H9 (cell line): ENCODE measurements at regions not wholly inside any gene's neighbourhood (a gene's known extent, or its start where the extent isn't known, plus 50 kb on each side); places are given as distances from the start of the nearest gene placed in this dataset.
A peak's percentile ranks its signal among the peaks of the same experiment; 100 is the strongest.

ENCODE experiments used
- DNase-seq: peaks from one replicate; pipeline ENCODE4 v3.0.0-alpha.2; 2017
- H2AFZ ChIP-seq: one replicate; pipeline ENCODE4 v1.6.1; 2013; ENCODE audit warnings: mild to moderate bottlenecking, low read length, control low read depth, moderate library complexity
- H2AK5ac ChIP-seq: 2 replicates; pipeline ENCODE4 v1.6.1; 2013; ENCODE audit warnings: low read length, control low read depth, mixed read lengths; ENCODE audit not compliant: insufficient read length
- H2BK120ac ChIP-seq: one replicate; pipeline ENCODE4 v1.6.1; 2013; ENCODE audit warnings: low read depth, mild to moderate bottlenecking, low read length, control low read depth, inconsistent platforms; ENCODE audit not compliant: poor library complexity, severe bottlenecking
- H2BK12ac ChIP-seq: 2 replicates; pipeline ENCODE4 v1.6.1; 2013; ENCODE audit warnings: low read length, control low read depth, mixed read lengths, low read depth; ENCODE audit not compliant: insufficient read length
- H2BK15ac ChIP-seq: 2 replicates; pipeline ENCODE4 v1.6.1; 2013; ENCODE audit warnings: low read depth, low read length, control low read depth
- H2BK20ac ChIP-seq: one replicate; pipeline ENCODE4 v1.6.1; 2013; ENCODE audit warnings: low read depth, mild to moderate bottlenecking, low read length, control low read depth, inconsistent platforms; ENCODE audit not compliant: poor library complexity, severe bottlenecking
- H2BK5ac ChIP-seq: 2 replicates; pipeline ENCODE4 v1.6.1; 2013; ENCODE audit warnings: low read length, control low read depth, mixed read lengths; ENCODE audit not compliant: insufficient read length
- H3K14ac ChIP-seq: 2 replicates; pipeline ENCODE4 v1.6.1; 2013; ENCODE audit warnings: low read length, control low read depth; ENCODE audit not compliant: insufficient read depth
- H3K18ac ChIP-seq: 2 replicates; pipeline ENCODE4 v1.6.1; 2013; ENCODE audit warnings: low read depth, mild to moderate bottlenecking, mixed read lengths, low read length, control low read depth; ENCODE audit not compliant: insufficient read length
- H3K23ac ChIP-seq: 2 replicates; pipeline ENCODE4 v1.6.1; 2013; ENCODE audit warnings: low read length, control low read depth, mixed read lengths, low read depth; ENCODE audit not compliant: insufficient read length
- H3K23me2 ChIP-seq: 2 replicates; pipeline ENCODE4 v1.6.1; 2013; ENCODE audit warnings: low read depth, mild to moderate bottlenecking, mixed read lengths, low read length, control low read depth; ENCODE audit not compliant: insufficient read length, poor library complexity, severe bottlenecking
- H3K27ac ChIP-seq: 2 replicates; pipeline ENCODE4 v1.5.1; 2013; ENCODE audit warnings: low read length, control low read depth, mixed read lengths, low read depth; ENCODE audit not compliant: insufficient read length
- H3K27me3 ChIP-seq: 2 replicates; pipeline ENCODE4 v1.6.1; 2013; ENCODE audit warnings: low read length, control low read depth, inconsistent platforms; ENCODE audit not compliant: insufficient read depth
- H3K4ac ChIP-seq: 2 replicates; pipeline ENCODE4 v1.6.1; 2013; ENCODE audit warnings: low read depth, mild to moderate bottlenecking, control low read depth, inconsistent platforms, low read length, moderate library complexity
- H3K4me1 ChIP-seq: 2 replicates; pipeline ENCODE4 v1.6.1; 2013; ENCODE audit warnings: low read length, control low read depth, inconsistent platforms; ENCODE audit not compliant: insufficient read depth
- H3K4me2 ChIP-seq: 2 replicates; pipeline ENCODE4 v1.6.1; 2013; ENCODE audit warnings: low read length, control low read depth, mixed read lengths; ENCODE audit not compliant: insufficient read length, insufficient read depth
- H3K56ac ChIP-seq: 2 replicates; pipeline ENCODE4 v1.6.1; 2013; ENCODE audit warnings: low read depth, mild to moderate bottlenecking, mixed read lengths, low read length, control low read depth; ENCODE audit not compliant: insufficient read length
- H3K79me1 ChIP-seq: 2 replicates; pipeline ENCODE4 v1.6.1; 2013; ENCODE audit warnings: low read depth, mild to moderate bottlenecking, moderate library complexity, low read length, control low read depth, inconsistent platforms; ENCODE audit not compliant: insufficient read depth, poor library complexity, severe bottlenecking
- H3K79me2 ChIP-seq: 2 replicates; pipeline ENCODE4 v1.6.1; 2013; ENCODE audit warnings: low read length, control low read depth, inconsistent platforms; ENCODE audit not compliant: insufficient read depth
- H3K9ac ChIP-seq: 2 replicates; pipeline ENCODE4 v1.6.1; 2013; ENCODE audit warnings: low read length, control low read depth, mixed read lengths; ENCODE audit not compliant: insufficient read length; ENCODE audit errors: extremely low read depth
- H3K9me3 ChIP-seq: one replicate; pipeline ENCODE4 v1.6.1; 2013; ENCODE audit warnings: low read depth, low read length, inconsistent platforms; ENCODE audit not compliant: control insufficient read depth
- H3T11ph ChIP-seq: one replicate; pipeline ENCODE4 v1.6.1; 2013; ENCODE audit warnings: mild to moderate bottlenecking, low read length, control low read depth, inconsistent platforms
- H4K20me1 ChIP-seq: one replicate; pipeline ENCODE4 v1.6.1; 2013; ENCODE audit not compliant: control insufficient read depth, insufficient read length, insufficient read depth
- H4K5ac ChIP-seq: 2 replicates; pipeline ENCODE4 v1.6.1; 2013; ENCODE audit warnings: low read depth, mild to moderate bottlenecking, mixed read lengths, low read length, control low read depth; ENCODE audit not compliant: insufficient read length
- H4K8ac ChIP-seq: replicated peaks from 2 replicates; pipeline ENCODE4 v1.6.1; 2013; ENCODE audit warnings: low read length, control low read depth, mixed read lengths, low read depth; ENCODE audit not compliant: insufficient read length
- H4K91ac ChIP-seq: 2 replicates; pipeline ENCODE4 v1.6.1; 2013; ENCODE audit warnings: low read depth, mild to moderate bottlenecking, moderate library complexity, mixed read lengths, low read length, control low read depth; ENCODE audit not compliant: insufficient read length
- H3K27ac Mint-ChIP-seq, 3 experiments: 2 replicates in 2 of 3; 3 replicates in 1 of 3; pipeline ENCODE4 v1.8.0; 2020 to 2021; ENCODE audit warnings: mixed read lengths in 3 of 3, mild to moderate bottlenecking in 1 of 3, moderate library complexity in 1 of 3
- H3K27me3 Mint-ChIP-seq: 2 replicates; pipeline ENCODE4 v1.8.0; 2021; ENCODE audit warnings: low read depth, mild to moderate bottlenecking, moderate library complexity, mixed read lengths
- H3K36me3 Mint-ChIP-seq, 3 experiments: 2 replicates in 2 of 3; 3 replicates in 1 of 3; pipeline ENCODE4 v1.8.0; 2020 to 2021; ENCODE audit warnings: low read depth in 3 of 3, mixed read lengths in 3 of 3; ENCODE audit not compliant: insufficient read depth in 1 of 3
- H3K4me1 Mint-ChIP-seq, 2 experiments: 2 replicates each; pipeline ENCODE4 v1.8.0; 2020; ENCODE audit warnings: mixed read lengths in 2 of 2
- H3K4me3 Mint-ChIP-seq, 2 experiments: 2 replicates in 1 of 2; 3 replicates in 1 of 2; pipeline ENCODE4 v1.8.0; 2020 to 2021; ENCODE audit warnings: mild to moderate bottlenecking in 2 of 2, mixed read lengths in 2 of 2, moderate library complexity in 1 of 2
- H3K9me3 Mint-ChIP-seq, 2 experiments: 2 replicates in 1 of 2; 3 replicates in 1 of 2; pipeline ENCODE4 v1.8.0; 2020; ENCODE audit warnings: mild to moderate bottlenecking in 2 of 2, mixed read lengths in 2 of 2, moderate library complexity in 1 of 2
- CTCF ChIP-seq: fragments of 200-600 bp; sonication (generic); conservative IDR thresholded peaks from 3 replicates; pipeline ENCODE4 v1.8.0; 2021; ENCODE audit warnings: antibody characterized with exemption, mild to moderate bottlenecking
- WGBS: extraction: QIAGEN DNeasy Blood & Tissue Kit; methylation state at CpG from one replicate; pipeline ENCODE4 v1.1.7; 2013; ENCODE audit warnings: missing lambda C conversion rate, low lambda C conversion rate, mixed read lengths; ENCODE audit not compliant: insufficient read length; ENCODE audit errors: extremely low coverage; 5-methylcytosine and 5-hydroxymethylcytosine counted together

- H3T11ph ChIP-seq, result no peak overlapping the region
- H3K27ac Mint-ChIP-seq, result peak overlapping the region in 1 of 3 experiments; percentile 77; a peak in 1 of 7 replicates
Observed at GRCh38 chr14:35952584-35952983, 126.4 kb downstream of the BRMS1L start.

More at GRCh38 chr14:35952584-35952983, 126.4 kb downstream of the BRMS1L start:
- Histone ChIP-seq H4K91ac (no peak overlapping the region), H2AK5ac (no peak overlapping the region), H3K9ac (no peak overlapping the region), H2BK120ac (no peak overlapping the region), H3K4me2 (no peak overlapping the region), H3K23me2 (no peaks in the 10 kb centered on the region), H3K79me2 (no peaks in the 10 kb centered on the region), H3K18ac (no peak overlapping the region), H2BK15ac (no peak overlapping the region), H3K56ac (no peak overlapping the region), H3K27me3 (no peaks in the 10 kb centered on the region), H2BK12ac (no peak overlapping the region), H3K23ac (no peak overlapping the region), H4K20me1 (no peaks in the 10 kb centered on the region), H3K79me1 (no peaks in the 10 kb centered on the region), H4K5ac (no peak overlapping the region), H2BK20ac (no peak overlapping the region), H2AFZ (no peak overlapping the region), H3K14ac (no peak overlapping the region), H3K9me3 (no peaks in the 10 kb centered on the region), H3K4ac (no peak overlapping the region), H3K27ac (no peak overlapping the region), H2BK5ac (no peak overlapping the region), H3K4me1 (no peaks in the 10 kb centered on the region), H4K8ac (no peak overlapping the region)
- Mint-ChIP-seq H3K4me3 (peak overlapping the region in 1 of 2 experiments; percentile 62; a peak in 2 of 5 replicates), H3K9me3 (no peaks in the 10 kb centered on the region), H3K36me3 (no peaks in the 10 kb centered on the region), H3K27me3 (no peaks in the 10 kb centered on the region), H3K4me1 (peaks cover 27 to 40% of the 10 kb centered on the region in 2 experiments)
- no peak for DNase-seq
- no peak for TF ChIP-seq CTCF
- WGBS, result no CpG with 5 or more reads among the region's 3 CpGs
